Calu3 (cell line): ENCODE measurements at regions not wholly inside any gene's neighbourhood (a gene's known extent, or its start where the extent isn't known, plus 50 kb on each side); places are given as distances from the start of the nearest gene placed in this dataset.

ENCODE experiments used
- BruUV-seq: library from RNA; stranded (reverse); fragments of 400-500 nt; replicated peaks from 2 replicates; lab custom pipeline; 2021; lab: Mats Ljungman, UMichigan
- CTCF ChIA-PET: fragments of 300-600 bp; sonication (Branson Sonifier 250); formaldehyde crosslinking; loops from one replicate; lab custom pipeline; 2022; ENCODE audit warnings: antibody characterized with exemption; lab: Charles Lee
- DNase-seq: peaks from one replicate; pipeline ENCODE4 v3.0.0; 2022
- H3K27ac Mint-ChIP-seq: one replicate; pipeline ENCODE4 v1.8.0; 2022; ENCODE audit warnings: mixed read lengths; ENCODE audit not compliant: unreplicated experiment
- H3K27me3 Mint-ChIP-seq: one replicate; pipeline ENCODE4 v1.8.0; 2022; ENCODE audit warnings: mixed read lengths; ENCODE audit not compliant: unreplicated experiment
- H3K36me3 Mint-ChIP-seq: one replicate; pipeline ENCODE4 v1.8.0; 2022; ENCODE audit warnings: mild to moderate bottlenecking, moderate library complexity, mixed read lengths; ENCODE audit not compliant: insufficient read depth, unreplicated experiment
- H3K4me1 Mint-ChIP-seq: one replicate; pipeline ENCODE4 v1.8.0; 2022; ENCODE audit warnings: mild to moderate bottlenecking, low read depth, mixed read lengths; ENCODE audit not compliant: unreplicated experiment
- H3K4me3 Mint-ChIP-seq: one replicate; pipeline ENCODE4 v1.8.0; 2022; ENCODE audit warnings: mild to moderate bottlenecking, low read depth, moderate library complexity, mixed read lengths; ENCODE audit not compliant: unreplicated experiment
- H3K9me3 Mint-ChIP-seq: one replicate; pipeline ENCODE4 v1.8.0; 2022; ENCODE audit warnings: low read depth, mixed read lengths; ENCODE audit not compliant: unreplicated experiment
- intact Hi-C: fragments of 100-400 bp; cut with micrococcal nuclease; formaldehyde crosslinking; loops from one replicate; pipeline ENCODE4 v1.10.0; 2022; ENCODE audit not compliant: unreplicated experiment
- TF ChIP-seq, protein P1 (sequence below): fragments of 200-600 bp; IDR thresholded peaks from one replicate; pipeline ENCODE4 v1.8.0; 2022; ENCODE audit warnings: antibody characterized with exemption; ENCODE audit not compliant: unreplicated experiment

DNA sequence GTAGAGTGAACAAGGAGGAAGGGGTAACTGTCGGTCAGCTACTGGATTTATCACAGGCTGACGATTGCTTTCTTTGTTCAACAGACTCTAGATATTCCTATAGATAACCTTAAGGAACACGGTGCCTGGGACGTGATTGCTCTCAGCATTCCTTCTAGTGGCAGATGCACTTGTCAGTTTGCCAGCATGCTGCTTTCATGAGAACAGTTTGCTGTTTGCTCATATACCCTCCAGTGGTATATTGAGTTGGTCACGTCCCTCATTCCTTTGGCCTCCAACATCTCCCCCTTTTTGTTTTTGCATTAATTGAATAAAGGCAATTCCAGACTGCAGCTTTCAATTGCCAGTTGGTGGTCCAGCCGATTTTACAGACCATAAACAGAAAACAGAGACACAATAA is 76.8 kb upstream of the BTN3A2 start:
- CTCF ChIA-PET: no interaction called here
- Mint-ChIP-seq H3K9me3 (peaks cover 11% of the 10 kb centered on the region), H3K27me3 (no peaks in the 10 kb centered on the region), H3K36me3 (peaks cover 34% of the 10 kb centered on the region), H3K4me3 (no peak overlapping the region), H3K4me1 (peaks cover 12% of the 10 kb centered on the region), H3K27ac (no peak overlapping the region)
- TF ChIP-seq, protein P1, sequence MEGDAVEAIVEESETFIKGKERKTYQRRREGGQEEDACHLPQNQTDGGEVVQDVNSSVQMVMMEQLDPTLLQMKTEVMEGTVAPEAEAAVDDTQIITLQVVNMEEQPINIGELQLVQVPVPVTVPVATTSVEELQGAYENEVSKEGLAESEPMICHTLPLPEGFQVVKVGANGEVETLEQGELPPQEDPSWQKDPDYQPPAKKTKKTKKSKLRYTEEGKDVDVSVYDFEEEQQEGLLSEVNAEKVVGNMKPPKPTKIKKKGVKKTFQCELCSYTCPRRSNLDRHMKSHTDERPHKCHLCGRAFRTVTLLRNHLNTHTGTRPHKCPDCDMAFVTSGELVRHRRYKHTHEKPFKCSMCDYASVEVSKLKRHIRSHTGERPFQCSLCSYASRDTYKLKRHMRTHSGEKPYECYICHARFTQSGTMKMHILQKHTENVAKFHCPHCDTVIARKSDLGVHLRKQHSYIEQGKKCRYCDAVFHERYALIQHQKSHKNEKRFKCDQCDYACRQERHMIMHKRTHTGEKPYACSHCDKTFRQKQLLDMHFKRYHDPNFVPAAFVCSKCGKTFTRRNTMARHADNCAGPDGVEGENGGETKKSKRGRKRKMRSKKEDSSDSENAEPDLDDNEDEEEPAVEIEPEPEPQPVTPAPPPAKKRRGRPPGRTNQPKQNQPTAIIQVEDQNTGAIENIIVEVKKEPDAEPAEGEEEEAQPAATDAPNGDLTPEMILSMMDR: no peak
- no peak for DNase-seq
- intact Hi-C loops: no loop called here
- no TSS peak for BruUV-seq

DNA sequence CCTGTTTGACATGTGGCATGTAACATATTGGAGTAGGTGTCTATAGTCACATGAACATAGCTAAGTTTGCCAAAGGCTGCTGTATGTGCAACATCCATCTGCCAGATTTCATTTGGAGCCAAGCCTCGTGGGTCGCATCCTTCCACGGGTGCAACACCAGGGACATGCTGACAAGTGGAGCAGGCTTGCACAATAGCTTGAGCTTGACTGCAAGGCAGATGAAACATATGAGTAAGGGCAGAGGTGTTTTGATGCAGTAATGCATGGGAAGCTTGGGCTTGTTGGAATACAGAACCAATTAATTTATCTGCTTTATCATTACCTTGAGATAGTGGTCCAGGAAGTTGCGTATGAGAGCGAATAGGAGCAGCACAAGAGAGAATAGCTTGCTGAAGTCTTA is 74.1 kb upstream of the BTN3A2 start:
- no peak overlapping the region for H3K4me3 Mint-ChIP-seq

DNA sequence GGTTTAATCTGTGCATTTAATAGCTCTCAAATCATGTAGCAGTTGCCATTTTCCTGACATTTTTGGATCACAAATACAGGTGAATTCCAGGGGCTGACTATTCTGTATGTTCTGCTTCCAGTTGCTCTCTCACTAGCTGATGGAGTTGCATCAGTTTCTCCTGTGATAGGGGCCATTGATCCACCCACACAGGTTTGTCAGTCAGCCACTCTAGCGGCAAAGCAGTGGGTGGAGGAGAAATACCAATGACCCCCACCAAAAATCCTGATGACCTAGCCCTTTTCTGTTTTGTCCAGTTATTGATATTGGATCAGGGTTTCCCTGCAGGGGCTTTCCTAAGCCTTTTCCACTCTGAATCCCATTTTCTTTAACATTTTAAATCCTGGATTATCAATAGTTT is 72.3 kb upstream of the BTN3A2 start:
- Mint-ChIP-seq H3K27me3 (no peaks in the 10 kb centered on the region), H3K27ac (no peak overlapping the region), H3K36me3 (peaks cover 6% of the 10 kb centered on the region), H3K9me3 (peaks cover 11% of the 10 kb centered on the region), H3K4me1 (peaks cover 34% of the 10 kb centered on the region), H3K4me3 (no peak overlapping the region)
- no peak for DNase-seq
- intact Hi-C loops: no loop called here
- CTCF ChIA-PET: no interaction called here
- TF ChIP-seq, protein P1: no peak
- no TSS peak for BruUV-seq

More for the DNA sequence above, 74.1 kb upstream of the BTN3A2 start:
- Mint-ChIP-seq H3K36me3 (peaks cover 19% of the 10 kb centered on the region), H3K27ac (no peak overlapping the region), H3K27me3 (no peaks in the 10 kb centered on the region), H3K9me3 (peaks cover 11% of the 10 kb centered on the region), H3K4me1 (peaks cover 25% of the 10 kb centered on the region)
- DNase-seq: no peak
- intact Hi-C loops: no loop called here
- TF ChIP-seq, protein P1: no peak
- CTCF ChIA-PET: interaction anchor here (0.9 kb wide), 1 partner anchor 12 kb away, joined by 3 read pairs; no protein-coding TSS in a partner anchor
- no TSS peak for BruUV-seq

DNA sequence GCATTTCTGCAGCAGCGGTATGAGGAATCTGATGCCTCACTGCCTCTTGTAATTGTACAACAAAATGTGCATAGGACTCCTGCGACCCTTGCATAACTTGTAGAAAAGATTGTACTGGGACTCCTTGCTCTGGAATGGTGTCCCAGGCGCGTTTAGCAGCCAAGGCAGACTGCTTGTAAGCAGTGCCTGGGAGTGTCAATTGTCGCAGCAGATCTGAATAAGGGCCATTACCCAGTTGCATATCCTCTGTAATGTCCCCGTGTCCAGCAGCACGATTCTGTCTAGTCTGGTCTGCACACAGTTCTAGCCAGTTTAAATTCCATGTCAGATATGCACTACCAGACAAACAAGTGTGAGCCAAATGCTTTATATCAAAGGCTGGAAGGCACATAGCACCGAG is 70.7 kb upstream of the BTN3A2 start:
- Mint-ChIP-seq H3K4me1 (peaks cover 38% of the 10 kb centered on the region), H3K9me3 (peaks cover 3% of the 10 kb centered on the region), H3K27me3 (no peaks in the 10 kb centered on the region), H3K36me3 (peaks cover 6% of the 10 kb centered on the region), H3K4me3 (no peak overlapping the region), H3K27ac (no peak overlapping the region)
- intact Hi-C loops: no loop called here
- no peak for DNase-seq
- CTCF ChIA-PET: interaction anchor here (2.7 kb wide), 1 partner anchor 15 kb away, joined by 13 read pairs; no protein-coding TSS in a partner anchor
- no TSS peak for BruUV-seq
- TF ChIP-seq, protein P1: no peak
